Choroid plexus epithelial cell (primary cell): ENCODE measurements at regions not wholly inside any gene's neighbourhood (a gene's known extent, or its start where the extent isn't known, plus 50 kb on each side); places are given as distances from the start of the nearest gene placed in this dataset.
A peak's percentile ranks its signal among the peaks of the same experiment; 100 is the strongest.
"Not testable (repeated sequence)": the region's sequence is repeated elsewhere in the genome, so short reads cannot be mapped to it uniquely, and the experiment has no call there.

Source experiments
- DNase-seq: peaks from one replicate; pipeline ENCODE4 v3.0.0-alpha.2; 2010; ENCODE audit warnings: low read depth
- H3K4me3 ChIP-seq: 2 replicates; pipeline ENCODE4 v1.5.1; 2011; ENCODE audit warnings: low read depth, mild to moderate bottlenecking, control low read depth, low read length, moderate library complexity
- TF ChIP-seq, protein P1 (sequence below): conservative IDR thresholded peaks from 2 replicates; pipeline ENCODE4 v1.5.1; 2011; ENCODE audit warnings: low read depth, mild to moderate bottlenecking, control low read depth, inconsistent platforms, low read length, moderate library complexity

DNA sequence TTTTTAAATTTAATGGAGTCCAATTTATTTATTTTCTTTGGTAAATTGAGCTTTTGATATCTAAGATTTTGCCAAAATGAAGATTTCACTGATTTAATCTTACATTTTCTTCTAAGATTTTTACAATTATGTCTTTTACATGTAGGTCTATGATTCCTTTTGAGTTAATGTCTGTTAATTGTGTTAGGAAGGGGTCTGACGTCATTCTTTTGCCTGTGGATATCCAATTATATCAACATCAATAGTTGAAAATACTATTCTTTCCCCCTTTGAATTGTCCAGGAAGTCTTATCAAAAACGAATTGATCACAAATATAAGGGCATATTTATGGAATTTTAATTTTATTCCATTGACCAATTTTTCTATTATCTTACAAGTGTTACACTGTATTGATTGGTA lies 1258.8 kb upstream of the B3GALT2 start:
- TF ChIP-seq, protein P1, sequence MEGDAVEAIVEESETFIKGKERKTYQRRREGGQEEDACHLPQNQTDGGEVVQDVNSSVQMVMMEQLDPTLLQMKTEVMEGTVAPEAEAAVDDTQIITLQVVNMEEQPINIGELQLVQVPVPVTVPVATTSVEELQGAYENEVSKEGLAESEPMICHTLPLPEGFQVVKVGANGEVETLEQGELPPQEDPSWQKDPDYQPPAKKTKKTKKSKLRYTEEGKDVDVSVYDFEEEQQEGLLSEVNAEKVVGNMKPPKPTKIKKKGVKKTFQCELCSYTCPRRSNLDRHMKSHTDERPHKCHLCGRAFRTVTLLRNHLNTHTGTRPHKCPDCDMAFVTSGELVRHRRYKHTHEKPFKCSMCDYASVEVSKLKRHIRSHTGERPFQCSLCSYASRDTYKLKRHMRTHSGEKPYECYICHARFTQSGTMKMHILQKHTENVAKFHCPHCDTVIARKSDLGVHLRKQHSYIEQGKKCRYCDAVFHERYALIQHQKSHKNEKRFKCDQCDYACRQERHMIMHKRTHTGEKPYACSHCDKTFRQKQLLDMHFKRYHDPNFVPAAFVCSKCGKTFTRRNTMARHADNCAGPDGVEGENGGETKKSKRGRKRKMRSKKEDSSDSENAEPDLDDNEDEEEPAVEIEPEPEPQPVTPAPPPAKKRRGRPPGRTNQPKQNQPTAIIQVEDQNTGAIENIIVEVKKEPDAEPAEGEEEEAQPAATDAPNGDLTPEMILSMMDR: no peak
- no peak overlapping the region for H3K4me3 ChIP-seq
- no peak for DNase-seq

DNA sequence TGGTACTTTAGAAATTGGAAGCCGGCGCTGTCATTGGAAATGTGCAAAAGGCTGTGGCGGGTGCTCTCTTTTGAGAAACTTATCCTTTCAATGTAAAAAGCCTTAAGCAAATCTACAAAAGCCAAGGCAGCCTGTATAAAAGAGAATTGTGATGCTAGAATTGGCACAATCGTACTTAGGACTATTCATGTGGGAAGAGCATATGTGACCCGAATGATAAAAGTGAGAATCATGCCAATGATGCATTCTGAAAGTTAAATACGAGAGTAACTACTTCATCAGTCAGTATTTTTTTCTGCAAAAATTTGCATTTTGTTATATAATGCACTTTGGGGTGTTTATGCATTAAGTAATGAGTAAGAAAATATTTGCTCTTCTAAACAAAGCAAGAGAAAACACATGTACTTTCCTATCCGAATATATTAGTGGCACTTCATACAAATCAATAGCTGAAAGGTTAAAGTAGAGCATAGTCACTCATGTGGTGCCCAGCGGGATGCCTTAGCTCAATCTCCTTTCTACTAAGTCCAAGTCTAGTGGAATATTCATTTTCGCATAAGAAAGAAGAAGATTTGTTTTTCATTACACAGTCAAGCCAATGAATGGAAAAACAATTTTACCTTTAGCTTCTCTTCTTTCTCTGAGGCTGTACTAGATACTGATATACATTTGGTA lies 1256.6 kb upstream of the B3GALT2 start:
- TF ChIP-seq, protein P1: no peak
- no peak for DNase-seq
- H3K4me3 ChIP-seq: no peak overlapping the region

DNA sequence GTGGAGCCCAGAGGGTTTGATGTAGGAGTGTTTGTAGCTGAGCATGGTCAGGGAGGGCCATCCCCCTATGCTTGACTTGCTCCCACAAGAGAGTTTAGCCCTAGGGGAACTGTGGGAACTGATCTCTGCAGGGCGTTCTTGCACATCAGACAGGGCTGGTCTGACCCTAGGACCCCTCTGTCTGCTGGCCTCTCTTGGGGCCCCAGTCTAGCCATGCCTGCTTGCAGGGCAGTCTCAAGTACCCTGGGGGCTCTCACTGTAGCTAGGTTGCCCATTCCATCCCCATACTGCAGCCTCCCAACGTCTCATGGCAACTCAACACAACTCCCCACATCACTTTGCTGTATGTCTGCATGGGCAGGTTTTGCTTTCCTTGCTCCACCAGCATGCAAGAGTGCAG lies 1250.7 kb upstream of the B3GALT2 start:
- H3K4me3 ChIP-seq: no peak overlapping the region
- TF ChIP-seq, protein P1: no peak
- no peak for DNase-seq

DNA sequence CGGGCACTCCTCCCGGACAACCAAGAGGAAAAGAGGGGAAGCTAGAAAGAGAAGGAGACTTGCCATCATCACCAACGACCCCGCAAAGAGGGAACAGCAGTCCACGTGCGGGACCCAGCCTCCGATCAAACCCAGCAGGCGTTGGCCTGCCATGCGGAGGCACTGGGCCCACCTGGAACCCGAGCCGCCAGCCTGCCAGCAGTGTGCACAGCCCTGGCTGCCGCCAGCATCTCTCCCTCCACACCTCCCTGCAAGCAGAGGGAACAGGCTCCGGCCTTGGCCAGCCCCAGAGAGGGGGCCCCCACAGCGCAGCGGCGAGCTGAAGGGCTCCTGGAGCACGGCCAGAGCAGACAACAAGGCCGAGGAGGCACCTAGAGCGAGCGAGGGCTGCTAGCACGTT lies 1244.7 kb upstream of the B3GALT2 start:
- DNase-seq: no peak
- no peak overlapping the region for H3K4me3 ChIP-seq
- TF ChIP-seq, protein P1: no peak

DNA sequence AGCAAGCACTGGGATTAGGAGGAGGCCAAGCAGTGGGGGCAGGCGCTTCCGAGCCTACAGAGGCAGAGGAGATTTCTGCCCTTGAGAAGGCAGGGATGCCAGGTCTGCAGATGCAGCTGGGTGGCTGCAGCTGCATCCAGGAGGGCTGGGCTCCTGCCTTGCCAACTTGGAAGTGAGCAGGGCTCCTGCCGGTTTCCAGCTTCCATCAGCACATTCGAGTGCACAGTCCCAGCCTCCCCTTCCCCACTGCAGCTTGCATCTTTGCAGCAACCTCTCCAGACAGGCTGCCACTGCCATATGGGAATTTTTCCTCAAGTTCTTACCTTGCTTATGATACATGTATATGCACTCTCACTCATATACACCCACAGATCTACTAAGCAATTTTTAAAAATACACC lies 1234.3 kb upstream of the B3GALT2 start:
- DNase-seq: no peak
- TF ChIP-seq, protein P1: no peak

DNA sequence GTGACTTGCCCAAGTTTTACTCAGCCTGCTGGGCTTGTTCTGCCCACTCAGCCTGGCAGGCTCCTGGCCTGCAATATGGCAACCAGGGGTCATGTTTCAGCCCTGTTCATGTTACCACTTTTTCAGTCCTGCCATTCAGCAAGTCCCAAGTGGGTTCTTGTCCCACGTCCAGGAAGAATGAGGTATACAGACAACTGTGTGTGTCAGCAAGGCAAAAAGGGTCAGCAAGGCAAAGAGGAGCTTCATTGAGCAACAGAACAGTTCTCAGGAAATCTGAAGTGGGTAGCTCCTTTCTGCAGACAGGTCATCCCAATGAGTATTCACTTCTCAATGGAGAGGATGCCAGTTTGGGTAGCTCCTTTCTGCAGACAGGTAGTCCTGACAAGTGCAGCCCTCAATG lies 1233.3 kb upstream of the B3GALT2 start:
- no peak for DNase-seq
- H3K4me3 ChIP-seq: no peak overlapping the region
- TF ChIP-seq, protein P1: no peak

More for the DNA sequence above, 1234.3 kb upstream of the B3GALT2 start:
- no peak overlapping the region for H3K4me3 ChIP-seq

DNA sequence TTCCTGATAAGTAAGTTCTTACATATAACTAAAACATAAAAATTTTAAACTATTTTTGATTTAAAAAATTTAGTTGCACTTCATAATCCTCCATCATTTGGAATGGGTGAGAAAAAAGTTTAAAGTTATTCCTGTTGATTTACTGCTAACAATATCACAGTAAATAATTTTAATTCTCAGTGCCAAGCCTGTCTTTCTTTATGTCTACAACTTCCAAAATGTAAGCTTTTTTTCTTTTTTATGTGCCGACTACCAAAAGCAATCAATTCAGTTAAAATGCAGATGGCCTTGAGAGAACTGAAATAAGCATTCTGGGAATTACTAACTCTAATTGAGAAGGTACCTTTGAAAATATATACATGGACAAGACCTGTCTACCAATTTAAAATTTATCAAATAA lies 1224.3 kb upstream of the B3GALT2 start:
- TF ChIP-seq, protein P1: no peak
- H3K4me3 ChIP-seq: no peak overlapping the region
- no peak for DNase-seq

DNA sequence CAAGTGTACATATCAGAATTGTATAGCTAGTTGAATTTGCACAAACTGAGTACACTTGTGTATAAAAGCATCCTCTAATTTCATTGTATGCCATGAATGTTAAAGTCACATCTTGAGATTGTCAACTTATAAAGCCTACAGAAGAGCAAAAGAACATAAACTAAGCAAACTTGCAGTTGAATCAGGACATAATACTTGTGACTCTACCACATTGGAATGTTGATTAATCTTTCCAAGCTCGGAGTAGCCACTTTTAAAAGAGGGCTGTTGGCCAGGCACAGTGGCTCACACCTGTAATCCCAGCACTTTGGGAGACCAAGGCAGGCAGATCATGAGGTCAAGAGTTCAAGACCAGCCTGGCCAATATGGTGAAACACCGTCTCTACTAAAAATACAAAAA lies 1220.8 kb upstream of the B3GALT2 start:
- peak; percentile 9 for DNase-seq
- H3K4me3 ChIP-seq: not testable (repeated sequence)
